Endothelial cell (in vitro differentiated cells): ENCODE measurements at regions not wholly inside any gene's neighbourhood (a gene's known extent, or its start where the extent isn't known, plus 50 kb on each side); places are given as distances from the start of the nearest gene placed in this dataset.

ENCODE experiments used
- DNase-seq: peaks from one replicate; pipeline ENCODE4 v3.0.0; 2021; ENCODE audit warnings: low spot score
- H3K27ac Mint-ChIP-seq: one replicate; pipeline ENCODE4 v1.8.0; 2021; ENCODE audit warnings: mixed read lengths, inconsistent platforms; ENCODE audit not compliant: unreplicated experiment
- H3K27me3 Mint-ChIP-seq: one replicate; pipeline ENCODE4 v1.8.0; 2021; ENCODE audit warnings: mild to moderate bottlenecking, moderate library complexity, mixed read lengths, inconsistent platforms; ENCODE audit not compliant: unreplicated experiment
- H3K36me3 Mint-ChIP-seq: one replicate; pipeline ENCODE4 v1.8.0; 2021; ENCODE audit warnings: mild to moderate bottlenecking, low read depth, mixed read lengths, inconsistent platforms; ENCODE audit not compliant: unreplicated experiment
- H3K4me1 Mint-ChIP-seq: one replicate; pipeline ENCODE4 v1.8.0; 2021; ENCODE audit warnings: mild to moderate bottlenecking, mixed read lengths, inconsistent platforms; ENCODE audit not compliant: unreplicated experiment
- H3K4me3 Mint-ChIP-seq: one replicate; pipeline ENCODE4 v1.8.0; 2021; ENCODE audit warnings: mild to moderate bottlenecking, mixed read lengths, inconsistent platforms; ENCODE audit not compliant: unreplicated experiment
- H3K9me3 Mint-ChIP-seq: one replicate; pipeline ENCODE4 v1.8.0; 2021; ENCODE audit warnings: mixed read lengths, inconsistent platforms; ENCODE audit not compliant: unreplicated experiment
- CTCF ChIP-seq: fragments of 200-600 bp; sonication (generic); IDR thresholded peaks from one replicate; pipeline ENCODE4 v1.5.0; 2021; ENCODE audit warnings: antibody characterized with exemption; ENCODE audit not compliant: unreplicated experiment

DNA sequence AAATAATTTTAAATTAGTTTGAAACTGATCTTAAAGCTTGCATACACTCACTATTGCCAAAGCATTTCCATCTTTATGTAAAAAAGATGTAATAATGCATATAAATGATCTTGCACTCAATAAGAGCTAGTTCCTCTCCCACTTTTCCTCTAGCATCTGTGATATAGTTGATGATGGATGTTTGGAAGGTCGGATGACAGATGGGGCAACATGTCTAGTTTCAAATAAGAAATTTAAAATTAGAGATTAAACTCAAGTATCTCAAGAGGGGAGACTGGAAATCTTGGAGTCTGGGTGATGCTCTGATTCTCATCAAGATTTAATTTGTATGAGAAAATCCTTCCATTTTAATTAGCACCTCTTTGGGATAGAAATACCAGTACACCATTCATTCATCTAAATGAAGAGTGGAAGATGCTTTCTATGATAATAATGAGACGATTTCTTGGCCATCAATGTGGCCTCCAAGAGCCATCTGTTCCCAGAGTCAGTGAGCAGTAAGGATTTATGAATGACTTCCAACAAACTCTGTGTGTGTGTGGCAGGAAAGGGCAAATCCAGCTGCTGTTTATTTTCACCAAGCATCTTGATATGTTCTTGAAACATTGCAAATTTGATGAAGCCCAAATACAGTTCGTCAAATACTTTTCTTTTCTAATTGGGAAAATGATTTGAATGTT lies 616.3 kb upstream of the CDH8 start:
- no peak overlapping the region for H3K27ac Mint-ChIP-seq
- no peaks in the 10 kb centered on the region for H3K27me3 Mint-ChIP-seq
- no peaks in the 10 kb centered on the region for H3K4me1 Mint-ChIP-seq
- H3K36me3 Mint-ChIP-seq = peaks cover 6% of the 10 kb centered on the region
- H3K9me3 Mint-ChIP-seq = peaks cover 6% of the 10 kb centered on the region
- no peak for TF ChIP-seq CTCF
- no peak overlapping the region for H3K4me3 Mint-ChIP-seq
- DNase-seq = no peak

DNA sequence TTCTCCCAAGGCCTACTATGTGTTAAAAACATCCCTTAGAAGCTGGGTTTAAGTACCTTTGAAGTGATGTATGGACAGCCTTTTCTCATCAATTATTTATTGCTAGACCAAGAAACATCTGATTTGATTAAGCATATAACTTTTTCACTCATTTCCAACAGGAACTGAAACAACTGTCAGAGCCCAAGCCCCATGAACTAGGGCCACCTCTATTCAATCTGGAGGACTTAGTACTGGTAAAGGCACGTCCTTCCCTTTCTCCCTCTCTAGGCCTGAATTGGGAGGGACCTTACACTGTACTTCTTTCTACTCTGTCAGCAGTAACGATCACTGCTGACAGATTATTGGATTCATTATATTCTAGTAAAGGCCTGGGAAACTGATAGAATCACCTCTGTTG lies 612.0 kb upstream of the CDH8 start:
- H3K36me3 Mint-ChIP-seq = peaks cover 6% of the 10 kb centered on the region
- TF ChIP-seq CTCF = no peak
- DNase-seq = no peak
- H3K27ac Mint-ChIP-seq = no peak overlapping the region
- H3K4me1 Mint-ChIP-seq = no peaks in the 10 kb centered on the region
- no peak overlapping the region for H3K4me3 Mint-ChIP-seq
- H3K27me3 Mint-ChIP-seq = no peaks in the 10 kb centered on the region
- H3K9me3 Mint-ChIP-seq = peaks cover 14% of the 10 kb centered on the region

DNA sequence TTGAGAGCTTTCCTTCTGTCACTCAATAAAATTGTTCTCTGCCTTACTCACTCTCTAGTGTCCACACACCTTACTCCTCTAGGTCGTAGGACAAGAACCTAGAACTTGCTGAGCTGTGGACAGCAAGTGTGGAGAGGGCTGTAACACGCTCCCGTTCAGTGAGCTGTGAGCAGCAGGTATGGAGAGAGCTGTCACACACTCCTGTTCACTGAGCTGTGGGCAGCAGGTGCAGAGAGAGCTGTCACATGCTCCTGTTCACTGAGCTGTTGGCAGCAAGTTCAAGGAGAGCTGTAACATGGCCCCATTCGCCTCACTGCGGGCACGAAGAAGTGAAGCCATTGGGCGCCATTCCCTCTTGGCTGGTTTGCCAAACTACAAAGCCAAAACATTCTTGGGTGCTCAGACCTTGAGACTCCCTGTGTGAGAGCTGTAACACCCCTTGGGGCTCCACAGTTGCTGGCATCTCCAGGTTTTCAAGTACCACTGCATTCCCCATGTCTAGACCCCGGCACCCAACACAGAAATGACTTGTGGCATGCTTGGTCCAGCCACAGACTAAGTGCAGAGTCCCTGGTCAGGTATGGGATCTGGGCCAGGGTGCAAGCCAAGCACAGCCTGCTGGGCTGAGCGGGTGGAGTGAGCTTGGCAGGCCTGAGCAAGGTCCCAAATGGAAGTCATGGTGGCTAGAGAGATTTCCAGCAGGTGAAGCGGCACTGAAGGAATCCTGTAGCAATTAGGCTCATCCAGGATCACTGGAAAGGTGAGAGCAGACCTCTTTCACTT lies 608.0 kb upstream of the CDH8 start:
- TF ChIP-seq CTCF = no peak
- peaks cover 6% of the 10 kb centered on the region for H3K4me1 Mint-ChIP-seq
- peaks cover 6% of the 10 kb centered on the region for H3K36me3 Mint-ChIP-seq
- no peak for DNase-seq
- H3K27ac Mint-ChIP-seq = no peak overlapping the region
- H3K9me3 Mint-ChIP-seq = peaks cover 14% of the 10 kb centered on the region
- H3K27me3 Mint-ChIP-seq = no peaks in the 10 kb centered on the region
- H3K4me3 Mint-ChIP-seq = no peak overlapping the region

DNA sequence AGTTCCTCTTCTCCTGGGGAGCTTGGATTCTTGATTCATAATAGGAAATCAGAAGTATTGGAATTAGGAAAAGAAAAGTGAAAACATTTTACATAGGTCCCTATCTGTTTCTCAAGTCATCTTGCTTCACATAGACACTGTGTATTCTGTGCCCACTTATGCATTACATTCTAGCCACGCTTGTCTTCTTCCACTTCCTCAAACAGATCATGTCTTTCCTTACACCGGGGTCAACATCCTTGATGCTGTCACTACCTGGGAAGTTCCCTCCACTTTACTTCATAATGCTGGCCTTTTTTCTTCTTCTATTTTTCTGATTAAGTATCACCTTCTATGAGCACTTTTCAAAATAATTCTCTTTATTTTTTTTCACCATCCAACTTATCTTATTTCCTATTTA lies 606.4 kb upstream of the CDH8 start:
- Mint-ChIP-seq H3K4me3 (no peak overlapping the region), H3K36me3 (no peaks in the 10 kb centered on the region)

More for the DNA sequence above, 606.4 kb upstream of the CDH8 start:
- Mint-ChIP-seq H3K4me1 (peaks cover 12% of the 10 kb centered on the region), H3K27ac (no peak overlapping the region), H3K9me3 (peaks cover 8% of the 10 kb centered on the region), H3K27me3 (no peaks in the 10 kb centered on the region)
- TF ChIP-seq CTCF = no peak
- DNase-seq = no peak
